SU-DHL-6 (cell line): ENCODE measurements at regions not wholly inside any gene's neighbourhood (a gene's known extent, or its start where the extent isn't known, plus 50 kb on each side); places are given as distances from the start of the nearest gene placed in this dataset.

Experiments used
- H2AFZ ChIP-seq: fragments of 200-600 bp; sonication (generic); 2 replicates; pipeline ENCODE4 v1.6.1; 2014; ENCODE audit warnings: low read depth, mild to moderate bottlenecking, moderate library complexity, mixed read lengths, antibody characterized with exemption, low read length; ENCODE audit not compliant: severe bottlenecking
- H3F3A ChIP-seq: fragments of 200-600 bp; shearing (Covaris generic); 2 replicates; pipeline ENCODE4 v1.6.0; 2016; ENCODE audit warnings: antibody characterized with exemption, mild to moderate bottlenecking; ENCODE audit not compliant: insufficient read depth
- H3K27ac ChIP-seq: fragments of 200-600 bp; sonication (generic); 2 replicates; pipeline ENCODE4 v1.5.1; 2016; ENCODE audit warnings: low read depth, mild to moderate bottlenecking, low read length, moderate library complexity, mixed read lengths
- H3K27me3 ChIP-seq: fragments of 200-600 bp; sonication (generic), shearing (Covaris generic); 2 replicates; pipeline ENCODE4 v1.6.0; 2014; ENCODE audit warnings: mild to moderate bottlenecking, low read length
- H3K36me3 ChIP-seq: fragments of 200-600 bp; sonication (generic); 2 replicates; pipeline ENCODE4 v1.6.1; 2014; ENCODE audit warnings: mild to moderate bottlenecking, low read length, mixed read lengths
- H3K4me2 ChIP-seq: fragments of 300-600, 200-600 bp; shearing (Covaris generic), sonication (generic); 2 replicates; pipeline ENCODE4 v1.6.0; 2014; ENCODE audit warnings: low read length, low read depth, mild to moderate bottlenecking; ENCODE audit not compliant: poor library complexity, severe bottlenecking
- H3K4me3 ChIP-seq: fragments of 200-600 bp; sonication (generic); 2 replicates; pipeline ENCODE4 v1.5.1; 2014; ENCODE audit warnings: antibody characterized with exemption, low read length, mild to moderate bottlenecking, mixed read lengths; ENCODE audit not compliant: insufficient read depth, poor library complexity, severe bottlenecking
- H3K79me2 ChIP-seq: fragments of 200-600 bp; sonication (generic); 2 replicates; pipeline ENCODE4 v1.6.1; 2014; ENCODE audit warnings: mild to moderate bottlenecking, low read length, moderate library complexity; ENCODE audit not compliant: insufficient read depth
- H3K9ac ChIP-seq: fragments of 200-600 bp; sonication (generic); 2 replicates; pipeline ENCODE4 v1.7.0; 2014; ENCODE audit warnings: mild to moderate bottlenecking, low read length
- H3K9me2 ChIP-seq: fragments of 200-600 bp; sonication (generic); replicated peaks from 2 replicates; pipeline ENCODE4 v1.6.1; 2014; ENCODE audit warnings: low read length; ENCODE audit not compliant: insufficient read depth
- H3K9me3 ChIP-seq: fragments of 200-600 bp; sonication (generic); 2 replicates; pipeline ENCODE4 v1.6.1; 2014; ENCODE audit warnings: low read length, mixed read lengths; ENCODE audit not compliant: insufficient read depth
- H4K20me1 ChIP-seq: fragments of 200-600 bp; sonication (generic); 2 replicates; pipeline ENCODE4 v1.6.1; 2014; ENCODE audit warnings: low read depth, mild to moderate bottlenecking, antibody characterized with exemption, low read length, moderate library complexity, mixed read lengths
- CTCF ChIP-seq: fragments of 200-600 bp; sonication (generic); IDR thresholded peaks from one replicate; pipeline ENCODE4 v1.5.1; 2017; ENCODE audit warnings: antibody characterized with exemption, mild to moderate bottlenecking, low read length, moderate library complexity; ENCODE audit not compliant: insufficient read depth, poor library complexity, severe bottlenecking
- EZH2phosphoT487 ChIP-seq: fragments of 200-600 bp; sonication (generic), shearing (Covaris generic); conservative IDR thresholded peaks from 2 replicates; pipeline ENCODE4 v1.6.1; 2018; ENCODE audit warnings: mild to moderate bottlenecking, antibody characterized with exemption, low read length, moderate library complexity, mixed read lengths

- no peak overlapping the region for H3K27ac ChIP-seq
- no peaks in the 10 kb centered on the region for H3K27me3 ChIP-seq
- H3K36me3 ChIP-seq, result no peaks in the 10 kb centered on the region
- no peaks in the 10 kb centered on the region for H3F3A ChIP-seq
- H3K4me3 ChIP-seq, result no peak overlapping the region
- no peaks in the 10 kb centered on the region for H3K9me2 ChIP-seq
- H3K9me3 ChIP-seq, result no peaks in the 10 kb centered on the region
- H3K4me2 ChIP-seq, result no peak overlapping the region
- no peak overlapping the region for H2AFZ ChIP-seq
- no peaks in the 10 kb centered on the region for H3K79me2 ChIP-seq
- TF ChIP-seq EZH2phosphoT487 (no peak), CTCF (no peak)
- no peak overlapping the region for H3K9ac ChIP-seq
- H4K20me1 ChIP-seq, result no peaks in the 10 kb centered on the region
These were observed 172.0 kb upstream of the CD96 start for GRCh38 chr3:111369958-111370357.

- H3K9me2 ChIP-seq, result no peaks in the 10 kb centered on the region
- no peaks in the 10 kb centered on the region for H3K79me2 ChIP-seq
- H3F3A ChIP-seq, result no peaks in the 10 kb centered on the region
- no peak overlapping the region for H3K4me2 ChIP-seq
- TF ChIP-seq CTCF (no peak), EZH2phosphoT487 (no peak)
- no peak overlapping the region for H3K27ac ChIP-seq
- H2AFZ ChIP-seq, result no peak overlapping the region
- H3K9ac ChIP-seq, result no peak overlapping the region
- no peaks in the 10 kb centered on the region for H3K9me3 ChIP-seq
- no peaks in the 10 kb centered on the region for H3K27me3 ChIP-seq
- no peaks in the 10 kb centered on the region for H3K36me3 ChIP-seq
- no peak overlapping the region for H3K4me3 ChIP-seq
- H4K20me1 ChIP-seq, result no peaks in the 10 kb centered on the region
These were observed 168.8 kb upstream of the CD96 start for GRCh38 chr3:111373239-111373638.

- no peak overlapping the region for H3K4me2 ChIP-seq
- no peaks in the 10 kb centered on the region for H3K9me2 ChIP-seq
- no peak overlapping the region for H3K27ac ChIP-seq
- no peak overlapping the region for H3K9ac ChIP-seq
- H3K36me3 ChIP-seq, result no peaks in the 10 kb centered on the region
- H3K9me3 ChIP-seq, result no peaks in the 10 kb centered on the region
- no peak overlapping the region for H3K4me3 ChIP-seq
- H4K20me1 ChIP-seq, result no peaks in the 10 kb centered on the region
- TF ChIP-seq CTCF (no peak), EZH2phosphoT487 (no peak)
- no peaks in the 10 kb centered on the region for H3F3A ChIP-seq
- no peak overlapping the region for H2AFZ ChIP-seq
- no peaks in the 10 kb centered on the region for H3K27me3 ChIP-seq
- no peaks in the 10 kb centered on the region for H3K79me2 ChIP-seq
These were observed 168.1 kb upstream of the CD96 start for GRCh38 chr3:111373861-111374260.

GRCh38 chr3:111385971-111386495, 156.0 kb upstream of the CD96 start:
- no peaks in the 10 kb centered on the region for H4K20me1 ChIP-seq
- no peaks in the 10 kb centered on the region for H3K9me3 ChIP-seq
- TF ChIP-seq CTCF, result no peak
- TF ChIP-seq EZH2phosphoT487, result no peak
- H3F3A ChIP-seq, result no peaks in the 10 kb centered on the region
- no peak overlapping the region for H3K4me3 ChIP-seq
- H3K27me3 ChIP-seq, result no peaks in the 10 kb centered on the region
- H3K79me2 ChIP-seq, result no peaks in the 10 kb centered on the region
- no peak overlapping the region for H2AFZ ChIP-seq
- H3K27ac ChIP-seq, result no peak overlapping the region
- no peaks in the 10 kb centered on the region for H3K36me3 ChIP-seq
- H3K9ac ChIP-seq, result no peak overlapping the region
- H3K9me2 ChIP-seq, result no peaks in the 10 kb centered on the region
- H3K4me2 ChIP-seq, result no peak overlapping the region
